ENCODE measurements at regions not wholly inside any gene's neighbourhood (a gene's known extent, or its start where the extent isn't known, plus 50 kb on each side); places are given as distances from the start of the nearest gene placed in this dataset.

GRCh38 chr2:61721382-61721781, 132.5 kb downstream of the FAM161A start:
- no peak for DNase-seq

DNA sequence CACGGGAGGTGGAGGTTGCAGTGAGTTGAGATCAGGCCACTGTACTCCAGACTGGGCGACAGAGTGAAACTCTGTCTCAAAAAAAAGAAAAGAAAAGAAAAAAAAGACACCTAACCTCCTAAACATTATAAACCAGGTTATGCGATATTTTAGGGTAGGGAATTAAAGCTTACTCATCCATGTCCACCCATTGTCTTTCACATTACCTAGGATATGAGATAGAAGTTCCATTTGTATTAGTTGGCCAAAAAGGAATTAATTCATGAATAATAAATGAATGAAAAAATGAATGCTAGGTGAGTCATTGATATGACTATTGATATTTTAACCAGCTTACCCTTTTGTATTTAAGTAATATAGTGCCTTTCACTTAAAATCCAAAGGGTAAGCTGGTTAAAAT, 132.9 kb downstream of the FAM161A start:
- no peak for DNase-seq

GRCh38 chr2:61718965-61719364, 134.9 kb downstream of the FAM161A start:
- DNase-seq, result no peak

GRCh38 chr2:61715506-61715905, 138.4 kb downstream of the FAM161A start:
- no peak for DNase-seq

DNA sequence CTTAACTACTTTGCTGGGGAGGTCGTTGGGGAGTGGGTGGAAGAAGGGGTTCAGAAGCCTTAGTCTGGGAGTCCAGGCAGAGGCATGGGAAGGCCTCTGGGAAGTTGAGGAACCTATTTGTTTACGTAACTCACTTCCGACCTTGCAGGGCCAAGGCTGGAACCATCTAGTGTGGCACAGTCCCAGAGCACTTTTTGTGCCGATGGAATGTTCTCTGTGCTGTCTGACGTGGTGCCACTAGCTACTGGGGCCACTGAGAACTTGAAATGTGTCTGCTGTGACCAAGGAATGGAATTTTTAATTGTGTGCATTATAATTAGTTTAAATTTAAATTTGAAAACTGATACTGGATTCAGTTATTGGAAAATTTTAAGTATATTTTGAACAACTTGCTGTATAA, 139.7 kb downstream of the FAM161A start:
- no peak for DNase-seq

GRCh38 chr2:61713457-61713856, 140.4 kb downstream of the FAM161A start:
- no peak for DNase-seq

DNA sequence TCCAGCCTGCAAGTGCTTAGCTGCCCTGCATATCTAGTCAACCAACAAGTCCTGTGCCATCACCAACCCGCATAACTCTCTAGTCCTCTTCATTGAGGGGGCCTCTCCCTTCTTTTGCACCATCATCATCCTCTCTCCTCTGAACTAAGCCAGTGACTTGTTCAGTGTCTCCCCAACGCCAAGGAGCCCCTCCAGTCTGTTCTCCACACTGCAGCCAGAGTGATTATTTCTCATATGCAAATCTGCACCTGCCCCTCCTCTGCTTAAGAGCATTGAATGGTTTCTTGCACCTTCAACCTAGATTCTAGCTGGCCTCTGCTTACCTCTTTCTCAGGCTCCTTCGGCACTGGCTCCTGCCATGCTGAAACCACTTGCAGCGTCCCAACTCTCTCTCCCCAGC, 141.8 kb downstream of the FAM161A start:
- no peak for DNase-seq

- no peak for DNase-seq
Observed at GRCh38 chr2:61710711-61711110, 143.1 kb downstream of the FAM161A start.

DNA sequence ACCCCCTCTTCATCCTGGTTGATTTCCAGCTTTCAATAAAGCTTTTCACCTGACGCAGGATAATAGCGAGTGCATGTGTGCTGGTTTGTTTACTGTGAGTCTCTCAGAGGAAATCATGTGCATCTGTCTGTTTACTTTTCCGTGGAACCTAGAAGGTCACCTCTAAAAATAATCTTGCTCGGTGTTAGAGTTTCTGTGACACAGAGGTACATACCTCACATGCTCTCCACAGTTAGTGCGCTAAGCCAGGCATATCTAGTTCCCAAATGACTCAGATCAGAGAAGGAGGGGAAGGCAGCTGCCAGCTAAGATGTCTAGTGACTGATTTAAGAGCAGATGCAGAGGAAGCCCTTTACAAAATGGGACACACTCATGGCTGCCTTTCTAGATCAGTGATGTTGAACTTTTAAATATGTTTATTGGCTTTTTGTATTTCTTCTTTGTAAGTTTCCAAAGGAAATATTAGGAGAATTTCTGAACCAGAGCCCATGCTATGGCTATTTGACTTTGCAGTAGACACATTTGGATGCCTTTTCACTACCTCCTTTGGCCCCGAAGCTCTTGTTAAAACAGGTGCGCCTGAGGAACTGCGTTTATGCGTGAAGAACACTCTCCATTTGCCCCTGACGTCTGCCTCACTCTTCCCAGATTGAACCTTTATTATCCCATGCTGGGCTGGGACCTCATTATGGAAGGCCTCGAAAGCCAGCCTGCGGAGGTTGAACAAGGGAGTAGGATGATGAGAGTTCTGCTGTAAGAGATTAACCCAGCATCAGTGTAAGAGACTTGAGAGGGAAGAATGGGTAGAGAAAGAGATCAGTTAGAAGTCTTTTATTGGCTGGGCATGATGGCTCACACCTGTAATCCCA, 145.6 kb downstream of the FAM161A start:
- peak; percentile 15 for DNase-seq

DNA sequence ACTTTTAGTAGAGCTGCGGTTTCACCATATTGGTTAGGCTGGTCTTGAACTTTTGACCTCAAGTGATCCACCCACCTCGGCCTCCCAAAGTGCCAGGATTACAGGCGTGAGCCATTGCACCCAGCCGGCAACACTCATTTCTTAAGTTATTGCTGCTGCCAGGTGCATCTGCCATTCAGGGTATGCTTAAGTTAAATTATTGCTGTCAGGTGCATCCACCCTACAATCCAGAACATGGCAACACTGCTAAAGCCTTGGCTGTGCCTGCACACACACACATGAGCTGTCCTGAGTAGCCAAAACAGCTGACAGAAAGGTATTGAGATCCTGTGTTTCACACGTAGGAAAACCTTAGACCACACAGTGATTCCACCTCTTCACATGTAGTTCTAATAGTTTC, 148.2 kb downstream of the FAM161A start:
- no peak for DNase-seq

DNA sequence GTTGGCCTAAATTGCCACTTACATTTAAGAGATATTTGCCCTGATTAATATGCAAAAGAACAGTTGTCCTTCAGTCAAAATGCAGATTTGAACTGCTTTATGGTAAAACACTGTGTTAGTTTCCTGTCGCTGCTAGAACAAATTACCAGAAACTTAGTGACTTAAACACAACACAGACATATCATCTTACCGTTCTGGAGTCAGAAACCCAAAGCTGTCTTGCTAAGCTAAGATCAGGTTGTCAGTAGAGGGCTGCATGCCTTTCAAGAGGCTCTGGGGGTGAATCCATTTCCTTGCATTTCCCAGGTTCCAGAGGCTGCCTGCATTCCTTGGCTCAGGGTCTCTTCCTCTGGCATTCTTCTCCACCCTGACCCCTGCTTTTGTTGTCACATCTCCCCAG, 149.5 kb downstream of the FAM161A start:
- no peak for DNase-seq

- DNase-seq, result no peak
Observed at GRCh38 chr2:61702088-61702467, 151.8 kb downstream of the FAM161A start.

GRCh38 chr2:61700464-61700863, 153.4 kb downstream of the FAM161A start:
- no peak for DNase-seq

DNA sequence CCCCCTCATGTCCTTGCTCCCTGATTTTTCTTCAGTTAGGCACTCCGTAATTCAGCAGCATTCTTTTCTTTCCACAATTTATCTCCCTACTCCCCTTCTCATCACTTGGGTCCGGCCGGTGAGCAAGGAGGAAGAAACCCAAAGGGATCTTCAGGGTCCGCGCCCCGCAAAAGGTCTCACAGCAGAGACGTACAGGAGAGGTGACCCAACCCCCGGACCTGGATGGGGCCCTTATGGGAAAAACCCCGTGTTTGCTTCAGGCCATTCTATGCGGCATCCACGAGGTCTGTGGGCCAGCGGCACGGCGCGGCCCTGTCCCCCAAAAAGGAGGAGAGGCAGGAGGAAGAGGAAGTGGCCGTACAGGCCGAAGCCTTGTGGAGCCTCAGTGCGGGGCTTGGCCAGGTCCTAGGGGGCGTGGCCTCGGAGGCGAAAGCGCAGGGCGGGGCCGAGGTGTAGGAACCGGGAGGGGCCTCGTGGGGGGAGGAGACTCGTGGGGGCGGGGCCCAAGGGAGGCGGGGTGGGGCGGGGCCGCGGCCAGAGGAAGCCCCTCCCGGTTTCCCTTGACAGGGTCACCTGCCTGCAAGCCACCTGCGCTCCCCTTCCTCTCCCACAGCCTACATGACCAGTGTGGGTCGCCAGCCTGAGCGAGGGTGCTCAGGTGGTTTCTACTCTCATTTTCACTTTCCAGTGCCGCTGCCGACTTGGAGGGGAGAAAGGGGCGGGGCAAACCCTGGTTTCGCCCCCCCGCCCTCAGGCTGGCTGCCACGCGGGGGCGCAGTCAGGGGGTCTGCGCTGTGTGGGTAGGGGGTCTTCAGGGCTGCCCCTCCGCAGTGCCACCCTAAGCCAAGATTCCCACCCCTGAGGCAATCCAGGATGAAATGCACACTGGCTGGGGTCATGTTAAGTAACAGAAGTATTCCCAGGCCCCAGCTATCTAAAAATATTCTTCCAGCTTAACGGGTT, 156.4 kb upstream of the XPO1 start:
- DNase-seq, result peak; percentile 89

GRCh38 chr2:61693744-61694143, 155.6 kb upstream of the XPO1 start:
- DNase-seq, result no peak

GRCh38 chr2:61690078-61690596, 152.0 kb upstream of the XPO1 start:
- DNase-seq, result no peak

DNA sequence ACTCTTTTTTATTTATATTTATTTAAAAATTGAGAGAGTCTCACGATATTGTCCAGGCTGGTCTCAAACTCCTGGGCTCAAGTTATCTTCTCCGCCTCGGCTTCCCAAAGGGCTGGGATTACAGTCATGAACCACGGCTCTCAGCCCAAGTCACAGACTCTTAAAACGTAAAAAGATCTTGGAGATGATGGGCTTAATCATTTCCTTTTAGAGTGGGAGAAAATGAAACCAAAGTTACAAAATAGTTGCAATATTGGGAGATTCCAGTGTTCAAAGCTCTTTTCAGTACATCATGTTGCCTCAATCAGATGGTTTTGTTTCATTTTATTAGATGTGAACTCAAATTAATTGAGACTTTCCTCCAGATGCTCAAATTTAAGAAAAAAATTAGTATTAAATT, 151.4 kb upstream of the XPO1 start:
- no peak for DNase-seq

- no peak for DNase-seq
Observed at GRCh38 chr2:61688369-61689334, 150.5 kb upstream of the XPO1 start.

GRCh38 chr2:61679096-61679495, 140.9 kb upstream of the XPO1 start:
- no peak for DNase-seq

DNA sequence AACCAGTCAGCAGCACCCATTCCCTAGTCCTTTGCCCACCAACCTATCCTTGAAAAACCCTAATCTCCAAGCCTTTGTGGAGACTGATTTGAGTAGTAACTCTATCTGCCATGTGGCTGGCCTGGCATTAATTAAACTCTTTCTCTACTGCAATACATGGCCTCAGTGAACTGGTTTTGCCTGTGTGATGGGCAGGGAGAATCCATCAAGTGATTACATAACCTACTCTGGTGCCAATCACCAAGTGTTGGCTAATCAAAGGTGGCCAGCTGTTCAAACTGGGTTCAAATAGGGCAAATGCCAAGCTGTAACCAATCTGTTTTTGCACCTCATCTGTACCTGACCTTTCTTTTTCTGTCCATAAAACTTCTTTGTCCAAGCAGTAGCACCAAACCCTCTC, 139.8 kb upstream of the XPO1 start:
- DNase-seq, result no peak

- DNase-seq, result no peak
Observed at GRCh38 chr2:61677306-61677705, 139.2 kb upstream of the XPO1 start.

DNA sequence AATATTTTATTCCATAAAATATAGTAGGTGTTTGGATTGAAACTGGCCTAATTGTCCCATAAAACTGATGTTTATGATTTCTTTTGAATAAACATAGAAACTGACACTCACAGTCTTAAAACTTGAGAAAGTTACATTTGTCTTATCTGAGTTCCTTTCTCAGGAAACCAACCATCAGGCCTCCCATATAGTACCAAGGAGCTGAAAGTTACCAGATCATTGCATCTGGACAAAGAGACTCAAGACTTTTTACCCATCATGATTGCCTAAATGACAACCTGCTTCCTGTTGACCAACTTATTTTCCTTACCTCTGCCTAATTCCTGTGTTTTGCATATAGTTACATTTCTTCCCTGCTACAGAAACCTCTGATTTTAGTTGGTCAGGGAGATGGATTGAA, 137.0 kb upstream of the XPO1 start:
- no peak for DNase-seq

Data from stimulated activated CD4-positive, alpha-beta T cell treated with anti-CD3 and anti-CD28 coated beads, Interleukin-15, amount 100 ng/mL, for 24 hours (primary cell).